ENCODE measurements at regions not wholly inside any gene's neighbourhood (a gene's known extent, or its start where the extent isn't known, plus 50 kb on each side); places are given as distances from the start of the nearest gene placed in this dataset.

DNA sequence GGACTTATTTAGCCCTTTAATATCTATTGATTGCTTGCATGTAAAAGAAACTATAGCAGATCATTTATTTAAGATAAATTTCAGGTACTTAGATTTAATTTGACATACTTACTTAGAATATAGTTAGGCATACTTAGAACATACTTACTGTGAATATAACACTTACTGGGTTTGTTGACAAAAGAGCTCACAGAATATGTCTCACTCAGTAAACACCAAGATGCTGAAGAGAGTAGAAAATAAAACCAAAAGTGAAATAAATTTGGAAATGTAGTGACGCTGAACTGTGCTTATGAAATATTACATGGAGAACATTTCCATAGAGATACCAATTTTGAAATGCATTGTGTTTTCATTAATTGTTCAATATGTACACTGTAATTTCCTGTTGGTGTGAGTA, 615.4 kb upstream of the MAN1A1 start:
- DNase-seq (no peak), ATAC-seq (no peak)
- no peaks in the 10 kb centered on the region for H3K36me3 ChIP-seq
- no peak overlapping the region for H3K4me3 ChIP-seq
- intact Hi-C loops (cut with DNase I), result no loop called here
- no peaks in the 10 kb centered on the region for H3K9me3 ChIP-seq
- TF ChIP-seq, protein P1, sequence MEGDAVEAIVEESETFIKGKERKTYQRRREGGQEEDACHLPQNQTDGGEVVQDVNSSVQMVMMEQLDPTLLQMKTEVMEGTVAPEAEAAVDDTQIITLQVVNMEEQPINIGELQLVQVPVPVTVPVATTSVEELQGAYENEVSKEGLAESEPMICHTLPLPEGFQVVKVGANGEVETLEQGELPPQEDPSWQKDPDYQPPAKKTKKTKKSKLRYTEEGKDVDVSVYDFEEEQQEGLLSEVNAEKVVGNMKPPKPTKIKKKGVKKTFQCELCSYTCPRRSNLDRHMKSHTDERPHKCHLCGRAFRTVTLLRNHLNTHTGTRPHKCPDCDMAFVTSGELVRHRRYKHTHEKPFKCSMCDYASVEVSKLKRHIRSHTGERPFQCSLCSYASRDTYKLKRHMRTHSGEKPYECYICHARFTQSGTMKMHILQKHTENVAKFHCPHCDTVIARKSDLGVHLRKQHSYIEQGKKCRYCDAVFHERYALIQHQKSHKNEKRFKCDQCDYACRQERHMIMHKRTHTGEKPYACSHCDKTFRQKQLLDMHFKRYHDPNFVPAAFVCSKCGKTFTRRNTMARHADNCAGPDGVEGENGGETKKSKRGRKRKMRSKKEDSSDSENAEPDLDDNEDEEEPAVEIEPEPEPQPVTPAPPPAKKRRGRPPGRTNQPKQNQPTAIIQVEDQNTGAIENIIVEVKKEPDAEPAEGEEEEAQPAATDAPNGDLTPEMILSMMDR (IDR thresholded peaks at IDR 0.05), result no peak
- H3K4me1 ChIP-seq, result no peaks in the 10 kb centered on the region
- H3K27me3 ChIP-seq, result no peaks in the 10 kb centered on the region
- H3K27ac ChIP-seq, result no peak overlapping the region

DNA sequence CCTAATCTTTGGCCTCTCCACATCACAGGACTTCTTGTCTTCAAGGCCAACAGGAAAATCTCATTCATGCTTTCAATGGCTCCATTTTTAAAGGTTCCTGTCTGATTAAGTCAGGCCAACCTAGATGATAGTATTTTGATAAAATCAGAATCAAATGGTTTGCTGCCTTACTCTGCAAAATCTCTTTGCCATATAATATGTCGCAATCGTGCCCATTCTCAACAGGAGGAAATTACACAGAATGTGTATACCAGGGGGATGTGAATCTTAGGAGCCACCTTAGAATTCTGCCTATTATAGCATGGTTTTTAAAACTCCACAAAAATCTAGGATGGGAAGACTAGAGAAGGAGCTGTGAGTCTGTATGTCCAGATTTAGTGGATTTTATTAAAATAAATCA, 612.9 kb upstream of the MAN1A1 start:
- H3K27ac ChIP-seq, result no peak overlapping the region
- intact Hi-C loops (cut with DNase I), result no loop called here
- no peaks in the 10 kb centered on the region for H3K9me3 ChIP-seq
- no peak overlapping the region for H3K4me3 ChIP-seq
- H3K27me3 ChIP-seq, result no peaks in the 10 kb centered on the region
- TF ChIP-seq, protein P1 (IDR thresholded peaks at IDR 0.05), result no peak
- no peaks in the 10 kb centered on the region for H3K36me3 ChIP-seq
- no peak for DNase-seq
- ATAC-seq, result no peak
- no peaks in the 10 kb centered on the region for H3K4me1 ChIP-seq

DNA sequence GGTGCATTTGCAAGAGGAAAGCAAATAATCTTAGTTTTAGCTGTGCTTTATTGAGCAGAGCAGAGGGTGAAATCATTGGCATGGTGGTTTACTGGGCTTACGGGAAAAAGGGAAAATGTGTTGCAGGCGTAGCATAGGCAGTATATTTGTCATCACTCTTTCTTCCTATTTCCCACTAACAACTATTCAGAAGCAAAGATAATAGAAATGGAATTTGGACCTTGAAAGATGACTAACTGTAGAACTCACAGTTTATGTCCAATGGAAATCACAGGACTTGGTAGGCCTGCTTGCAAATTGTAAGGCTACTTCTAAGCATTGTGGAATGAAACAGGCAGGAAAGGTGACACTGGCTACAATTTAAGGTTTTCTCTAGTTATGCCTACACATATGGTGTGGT, 611.9 kb upstream of the MAN1A1 start:
- intact Hi-C loops (cut with DNase I), result no loop called here
- TF ChIP-seq, protein P1 (IDR thresholded peaks at IDR 0.05), result no peak
- Histone ChIP-seq H3K4me1 (no peaks in the 10 kb centered on the region), H3K9me3 (no peaks in the 10 kb centered on the region), H3K4me3 (no peak overlapping the region), H3K27ac (no peak overlapping the region), H3K36me3 (no peaks in the 10 kb centered on the region), H3K27me3 (no peaks in the 10 kb centered on the region)
- DNase-seq, result no peak
- no peak for ATAC-seq

DNA sequence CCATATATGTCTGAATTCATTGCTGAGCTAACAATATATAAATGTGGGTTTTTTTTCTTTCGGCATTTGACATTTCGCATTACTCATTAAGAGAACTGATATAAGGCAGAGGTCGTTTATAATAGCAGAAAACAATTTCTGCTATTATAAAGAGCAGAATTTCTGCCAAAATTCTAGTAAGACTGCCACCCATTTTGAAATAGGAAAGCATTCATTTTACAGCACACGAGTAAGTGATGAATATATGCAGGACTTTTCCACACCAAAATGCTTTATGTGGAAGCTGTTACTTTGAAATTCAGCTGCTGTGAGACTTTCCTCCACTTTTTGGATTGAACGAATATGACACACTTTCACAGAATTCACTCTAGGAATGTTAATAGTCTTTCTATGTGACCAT, 610.9 kb upstream of the MAN1A1 start:
- TF ChIP-seq, protein P1 (IDR thresholded peaks at IDR 0.05), result no peak
- no peak overlapping the region for H3K4me3 ChIP-seq
- no peaks in the 10 kb centered on the region for H3K36me3 ChIP-seq
- no peak overlapping the region for H3K27ac ChIP-seq
- DNase-seq (no peak), ATAC-seq (no peak)
- no peaks in the 10 kb centered on the region for H3K4me1 ChIP-seq
- no peaks in the 10 kb centered on the region for H3K9me3 ChIP-seq
- intact Hi-C loops (cut with DNase I), result no loop called here
- H3K27me3 ChIP-seq, result no peaks in the 10 kb centered on the region

DNA sequence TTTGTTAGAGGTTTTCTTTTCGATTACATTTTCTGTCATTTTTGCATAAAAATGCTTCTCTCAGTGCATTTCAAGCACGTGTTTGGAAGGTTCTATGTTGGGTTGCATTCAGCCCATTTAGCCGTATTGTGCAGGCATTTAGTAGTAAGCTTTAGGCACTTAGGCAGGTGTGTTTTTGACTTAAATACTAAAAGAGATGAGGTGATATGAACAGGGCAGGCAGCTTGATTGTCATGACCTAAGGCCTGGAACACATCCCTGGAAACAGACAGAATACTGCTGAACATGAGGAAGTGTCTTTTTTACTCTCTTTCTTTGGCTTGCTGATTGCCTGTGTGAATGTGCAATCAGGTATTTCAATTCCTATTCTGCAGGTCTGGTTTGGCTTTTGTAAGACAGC, 610.5 kb upstream of the MAN1A1 start:
- Histone ChIP-seq H3K27me3 (no peaks in the 10 kb centered on the region), H3K4me3 (no peak overlapping the region), H3K27ac (no peak overlapping the region), H3K9me3 (no peaks in the 10 kb centered on the region), H3K4me1 (no peaks in the 10 kb centered on the region), H3K36me3 (no peaks in the 10 kb centered on the region)
- intact Hi-C loops (cut with DNase I), result no loop called here
- no peak for DNase-seq
- TF ChIP-seq, protein P1 (IDR thresholded peaks at IDR 0.05), result no peak
- ATAC-seq, result no peak

DNA sequence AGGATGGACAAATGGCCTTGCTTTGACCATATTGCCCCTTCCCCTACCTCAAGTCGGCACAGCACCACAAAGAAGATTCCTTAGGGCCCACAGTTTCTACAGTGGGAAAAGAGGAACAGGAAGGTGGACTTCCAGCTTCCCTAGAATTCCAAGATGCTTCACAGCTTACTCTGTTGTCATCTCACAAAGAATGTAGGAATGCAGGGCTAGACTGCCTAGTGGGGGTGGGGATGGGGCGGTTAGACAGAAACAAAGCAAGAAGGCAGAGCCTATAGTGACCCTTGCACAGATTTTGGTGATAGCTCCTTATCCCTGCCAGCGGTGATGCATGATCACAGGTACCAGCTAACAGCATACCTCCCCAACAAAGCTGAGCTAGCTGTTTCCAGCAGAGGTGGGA, 607.6 kb upstream of the MAN1A1 start:
- Histone ChIP-seq H3K27me3 (no peaks in the 10 kb centered on the region), H3K4me3 (no peak overlapping the region), H3K36me3 (no peaks in the 10 kb centered on the region), H3K27ac (no peak overlapping the region), H3K9me3 (no peaks in the 10 kb centered on the region), H3K4me1 (no peaks in the 10 kb centered on the region)
- ATAC-seq, result no peak
- TF ChIP-seq, protein P1 (IDR thresholded peaks at IDR 0.05), result no peak
- intact Hi-C loops (cut with DNase I), result no loop called here
- DNase-seq, result no peak

All from upper lobe of right lung (tissue), 1 donor.